Iris pigment epithelial cell (primary cell): ENCODE measurements at regions not wholly inside any gene's neighbourhood (a gene's known extent, or its start where the extent isn't known, plus 50 kb on each side); places are given as distances from the start of the nearest gene placed in this dataset.
A peak's percentile ranks its signal among the peaks of the same experiment; 100 is the strongest.

Experiments used
- DNase-seq: peaks from one replicate; pipeline ENCODE4 v3.0.0-alpha.2; 2011; ENCODE audit warnings: low read depth

- no peak for DNase-seq
Measured at GRCh38 chr12:28601570-28602058, 411.4 kb downstream of the CCDC91 start.

GRCh38 chr12:28602786-28603185 lies 412.5 kb downstream of the CCDC91 start:
- peak; percentile 3 for DNase-seq

GRCh38 chr12:28603239-28603638 lies 413.0 kb downstream of the CCDC91 start:
- peak; percentile 63 for DNase-seq

- peak; percentile 41 for DNase-seq
Measured at GRCh38 chr12:28603801-28604200, 413.5 kb downstream of the CCDC91 start.

GRCh38 chr12:28604240-28604639 lies 414.0 kb downstream of the CCDC91 start:
- DNase-seq: no peak

GRCh38 chr12:28606967-28607557 lies 416.8 kb downstream of the CCDC91 start:
- DNase-seq: no peak

GRCh38 chr12:28610401-28611114 lies 420.3 kb downstream of the CCDC91 start:
- DNase-seq: peak; percentile 44

GRCh38 chr12:28611115-28611435 lies 420.8 kb downstream of the CCDC91 start:
- DNase-seq: peak; percentile 97

GRCh38 chr12:28611449-28611848 lies 421.2 kb downstream of the CCDC91 start:
- DNase-seq: no peak

- peak; percentile 5 for DNase-seq
Measured at GRCh38 chr12:28618171-28618570, 427.9 kb downstream of the CCDC91 start.

- DNase-seq: no peak
Measured at GRCh38 chr12:28618772-28619171, 428.5 kb downstream of the CCDC91 start.

GRCh38 chr12:28620281-28620680 lies 430.0 kb downstream of the CCDC91 start:
- DNase-seq: no peak

- DNase-seq: peak; percentile 80
Measured at GRCh38 chr12:28622406-28622805, 432.1 kb downstream of the CCDC91 start.

GRCh38 chr12:28626504-28626903 lies 436.2 kb downstream of the CCDC91 start:
- no peak for DNase-seq

GRCh38 chr12:28629691-28630090 lies 439.4 kb downstream of the CCDC91 start:
- no peak for DNase-seq

- DNase-seq: peak; percentile 62
Measured at GRCh38 chr12:28631831-28632230, 441.6 kb downstream of the CCDC91 start.

GRCh38 chr12:28640519-28640918 lies 450.3 kb downstream of the CCDC91 start:
- no peak for DNase-seq

GRCh38 chr12:28645436-28645835 lies 455.2 kb downstream of the CCDC91 start:
- DNase-seq: no peak

- DNase-seq: no peak
Measured at GRCh38 chr12:28645891-28646290, 455.6 kb downstream of the CCDC91 start.

- DNase-seq: no peak
Measured at GRCh38 chr12:28650906-28651305, 460.6 kb downstream of the CCDC91 start.

- peak; percentile 0 for DNase-seq
Measured at GRCh38 chr12:28652239-28652638, 462.0 kb downstream of the CCDC91 start.

- DNase-seq: no peak
Measured at GRCh38 chr12:28681980-28682379, 467.1 kb upstream of the FAR2 start.

- DNase-seq: peak; percentile 55
Measured at GRCh38 chr12:28683366-28683765, 465.7 kb upstream of the FAR2 start.
